Activated naive CD8-positive, alpha-beta T cell treated with anti-CD3 and anti-CD28 coated beads for 36 hours (primary cell): ENCODE measurements at regions not wholly inside any gene's neighbourhood (a gene's known extent, or its start where the extent isn't known, plus 50 kb on each side); places are given as distances from the start of the nearest gene placed in this dataset.
"Not testable (repeated sequence)": the region's sequence is repeated elsewhere in the genome, so short reads cannot be mapped to it uniquely, and the experiment has no call there.

Source experiments
- DNase-seq: peaks from one replicate; pipeline ENCODE4 v3.0.0; 2021
- H3K27ac Mint-ChIP-seq: one replicate; pipeline ENCODE4 v1.8.0; 2022; ENCODE audit warnings: mild to moderate bottlenecking, moderate library complexity, mixed read lengths
- H3K27me3 Mint-ChIP-seq: one replicate; pipeline ENCODE4 v1.8.0; 2022; ENCODE audit warnings: mild to moderate bottlenecking, mixed read lengths
- H3K36me3 Mint-ChIP-seq: one replicate; pipeline ENCODE4 v1.8.0; 2021; ENCODE audit warnings: mild to moderate bottlenecking, mixed read lengths
- H3K4me1 Mint-ChIP-seq: one replicate; pipeline ENCODE4 v1.8.0; 2021; ENCODE audit warnings: mixed read lengths
- H3K4me3 Mint-ChIP-seq: one replicate; pipeline ENCODE4 v1.8.0; 2022; ENCODE audit warnings: mild to moderate bottlenecking, moderate library complexity, mixed read lengths
- H3K9me3 Mint-ChIP-seq: one replicate; pipeline ENCODE4 v1.8.0; 2022; ENCODE audit warnings: mixed read lengths

GRCh38 chr7:57740126-57740525 lies 290.1 kb downstream of the ZNF716 start:
- peaks cover 13% of the 10 kb centered on the region for H3K9me3 Mint-ChIP-seq
- not testable (repeated sequence) for DNase-seq, H3K4me3 Mint-ChIP-seq, H3K36me3 Mint-ChIP-seq, H3K27ac Mint-ChIP-seq, H3K27me3 Mint-ChIP-seq, H3K4me1 Mint-ChIP-seq

- H3K36me3 Mint-ChIP-seq = no peaks in the 10 kb centered on the region
- no peak for DNase-seq
- H3K9me3 Mint-ChIP-seq = peaks cover 7% of the 10 kb centered on the region
- no peaks in the 10 kb centered on the region for H3K27me3 Mint-ChIP-seq
- no peak overlapping the region for H3K27ac Mint-ChIP-seq
- H3K4me1 Mint-ChIP-seq = no peaks in the 10 kb centered on the region
- no peak overlapping the region for H3K4me3 Mint-ChIP-seq
Measured at GRCh38 chr7:57769131-57769530, 319.2 kb downstream of the ZNF716 start.

- no peaks in the 10 kb centered on the region for H3K27me3 Mint-ChIP-seq
- no peaks in the 10 kb centered on the region for H3K36me3 Mint-ChIP-seq
- H3K27ac Mint-ChIP-seq = no peak overlapping the region
- no peaks in the 10 kb centered on the region for H3K4me1 Mint-ChIP-seq
- H3K4me3 Mint-ChIP-seq = no peak overlapping the region
- DNase-seq = no peak
- peaks cover 7% of the 10 kb centered on the region for H3K9me3 Mint-ChIP-seq
Measured at GRCh38 chr7:57769958-57770357, 320.0 kb downstream of the ZNF716 start.

- no peaks in the 10 kb centered on the region for H3K27me3 Mint-ChIP-seq
- H3K27ac Mint-ChIP-seq = no peak overlapping the region
- H3K36me3 Mint-ChIP-seq = no peaks in the 10 kb centered on the region
- H3K4me3 Mint-ChIP-seq = no peak overlapping the region
- no peaks in the 10 kb centered on the region for H3K4me1 Mint-ChIP-seq
- no peak for DNase-seq
- H3K9me3 Mint-ChIP-seq = peaks cover 13% of the 10 kb centered on the region
Measured at GRCh38 chr7:57772126-57772924, 322.3 kb downstream of the ZNF716 start.

GRCh38 chr7:57774300-57774699 lies 324.3 kb downstream of the ZNF716 start:
- Mint-ChIP-seq H3K36me3 (no peaks in the 10 kb centered on the region), H3K4me1 (no peaks in the 10 kb centered on the region), H3K27me3 (no peaks in the 10 kb centered on the region), H3K9me3 (peaks cover 15% of the 10 kb centered on the region), H3K27ac (no peak overlapping the region), H3K4me3 (no peak overlapping the region)
- no peak for DNase-seq

- DNase-seq = no peak
- Mint-ChIP-seq H3K27ac (no peak overlapping the region), H3K4me3 (no peak overlapping the region), H3K4me1 (no peaks in the 10 kb centered on the region), H3K36me3 (no peaks in the 10 kb centered on the region), H3K9me3 (peaks cover 16% of the 10 kb centered on the region), H3K27me3 (no peaks in the 10 kb centered on the region)
Measured at GRCh38 chr7:57775396-57776088, 325.6 kb downstream of the ZNF716 start.

- H3K36me3 Mint-ChIP-seq, H3K27ac Mint-ChIP-seq, H3K4me3 Mint-ChIP-seq, H3K27me3 Mint-ChIP-seq, DNase-seq, H3K4me1 Mint-ChIP-seq: not testable (repeated sequence)
- H3K9me3 Mint-ChIP-seq = peaks cover 13% of the 10 kb centered on the region
Measured at GRCh38 chr7:57776136-57776856, 326.3 kb downstream of the ZNF716 start.

- Mint-ChIP-seq H3K27ac (no peak overlapping the region), H3K4me1 (no peaks in the 10 kb centered on the region), H3K9me3 (peaks cover 4% of the 10 kb centered on the region), H3K36me3 (no peaks in the 10 kb centered on the region), H3K27me3 (no peaks in the 10 kb centered on the region), H3K4me3 (no peak overlapping the region)
- DNase-seq = no peak
Measured at GRCh38 chr7:57789130-57789529, 339.2 kb downstream of the ZNF716 start.

DNA sequence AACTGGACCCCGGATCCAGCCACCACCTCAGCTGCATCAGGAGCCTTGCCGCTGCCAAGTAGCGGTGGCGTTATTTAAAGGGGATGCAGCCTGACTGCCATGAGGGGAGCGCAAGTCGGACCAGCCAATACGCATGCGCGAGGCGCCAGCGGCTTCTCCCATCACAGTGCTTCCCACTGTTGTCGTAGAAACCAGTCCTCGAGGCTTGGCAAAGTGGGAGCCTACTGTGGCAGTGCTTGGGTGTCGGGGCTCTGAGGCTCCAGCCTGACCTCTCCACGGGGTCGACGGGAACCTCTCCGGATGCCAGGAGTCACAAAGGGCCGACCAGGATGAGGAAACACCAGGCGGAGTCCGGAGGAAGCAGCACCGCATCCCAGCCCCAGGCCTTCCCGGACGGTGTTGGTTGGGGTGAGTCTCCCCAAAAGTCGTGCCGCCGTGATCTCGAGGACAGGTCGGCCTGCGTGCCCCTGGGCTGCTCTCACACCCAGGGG lies 369.6 kb downstream of the ZNF716 start:
- Mint-ChIP-seq H3K27ac (no peak overlapping the region), H3K36me3 (peaks cover 3% of the 10 kb centered on the region)

DNA sequence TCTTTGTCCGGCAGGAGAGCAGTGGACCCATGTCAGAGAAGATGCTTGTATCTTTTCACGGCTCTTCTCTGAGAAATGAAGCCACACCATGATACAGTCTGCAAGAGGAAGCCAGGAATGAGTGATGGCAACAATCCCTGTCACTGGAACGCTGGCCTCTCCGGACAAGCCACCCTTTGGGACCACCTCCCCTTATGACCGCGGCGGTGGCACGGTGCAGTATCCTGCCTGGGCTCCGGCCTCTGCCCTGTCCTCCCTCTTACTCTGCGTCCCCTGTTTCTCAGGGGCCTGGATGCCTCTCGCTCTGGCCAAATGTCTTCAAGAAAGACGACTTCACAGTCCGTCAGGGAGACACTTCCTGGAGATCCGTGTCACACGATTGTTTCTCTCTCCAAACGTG lies 370.5 kb downstream of the ZNF716 start:
- Mint-ChIP-seq H3K27ac (no peak overlapping the region), H3K4me3 (no peak overlapping the region), H3K27me3 (no peaks in the 10 kb centered on the region), H3K9me3 (peaks cover 11% of the 10 kb centered on the region), H3K4me1 (no peaks in the 10 kb centered on the region), H3K36me3 (peaks cover 3% of the 10 kb centered on the region)
- no peak for DNase-seq

More for the DNA sequence above, 369.6 kb downstream of the ZNF716 start:
- H3K4me3 Mint-ChIP-seq = no peak overlapping the region
- no peaks in the 10 kb centered on the region for H3K27me3 Mint-ChIP-seq
- H3K9me3 Mint-ChIP-seq = peaks cover 11% of the 10 kb centered on the region
- no peaks in the 10 kb centered on the region for H3K4me1 Mint-ChIP-seq
- DNase-seq = no peak

DNA sequence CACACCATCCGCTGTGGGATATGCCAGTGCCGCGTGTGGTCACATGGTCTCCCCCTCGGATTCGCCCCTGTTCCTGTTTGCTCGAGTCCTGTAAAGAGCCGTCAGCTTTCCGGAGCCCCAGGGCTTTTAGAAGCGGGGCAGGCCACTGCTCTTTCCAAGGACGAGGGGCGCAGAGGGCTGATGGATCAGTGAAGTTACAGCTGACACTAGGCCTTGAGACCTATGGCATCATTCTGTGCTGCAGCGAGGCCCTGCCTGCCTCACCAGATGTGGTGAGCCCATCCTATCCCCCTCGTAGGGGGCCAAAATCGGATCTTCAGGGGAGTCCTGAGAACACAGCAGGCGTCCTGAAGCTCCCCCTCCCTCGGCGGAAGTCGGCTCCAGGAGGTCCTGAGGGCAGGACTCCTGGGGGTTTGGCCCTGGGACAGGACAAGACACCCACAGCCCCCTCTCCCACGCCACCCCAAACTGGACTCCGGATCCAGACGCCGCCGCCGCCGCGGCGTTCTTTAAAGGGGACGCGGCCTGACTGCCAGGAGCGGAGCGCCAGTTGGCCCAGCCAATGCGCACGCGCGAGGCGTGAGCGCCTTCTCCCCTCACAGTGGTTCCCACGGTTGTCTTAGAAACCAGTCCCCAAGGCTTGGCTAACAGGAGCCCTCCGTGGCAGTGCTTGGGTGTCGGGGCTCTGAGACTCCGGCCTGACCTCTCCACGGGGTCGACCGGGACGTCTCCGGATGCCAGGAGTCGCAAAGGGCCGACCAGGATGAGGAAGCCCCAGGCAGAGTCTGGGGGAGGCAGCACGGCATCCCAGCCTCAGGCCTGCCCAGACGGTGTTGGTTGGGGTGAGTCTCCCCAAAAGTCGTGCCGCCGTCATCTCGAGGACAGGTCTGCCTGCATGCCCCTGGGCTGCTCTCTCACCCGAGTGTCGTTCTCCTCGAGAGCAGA lies 371.7 kb downstream of the ZNF716 start:
- peaks cover 3% of the 10 kb centered on the region for H3K36me3 Mint-ChIP-seq
- H3K27ac Mint-ChIP-seq = no peak overlapping the region
- DNase-seq = no peak

DNA sequence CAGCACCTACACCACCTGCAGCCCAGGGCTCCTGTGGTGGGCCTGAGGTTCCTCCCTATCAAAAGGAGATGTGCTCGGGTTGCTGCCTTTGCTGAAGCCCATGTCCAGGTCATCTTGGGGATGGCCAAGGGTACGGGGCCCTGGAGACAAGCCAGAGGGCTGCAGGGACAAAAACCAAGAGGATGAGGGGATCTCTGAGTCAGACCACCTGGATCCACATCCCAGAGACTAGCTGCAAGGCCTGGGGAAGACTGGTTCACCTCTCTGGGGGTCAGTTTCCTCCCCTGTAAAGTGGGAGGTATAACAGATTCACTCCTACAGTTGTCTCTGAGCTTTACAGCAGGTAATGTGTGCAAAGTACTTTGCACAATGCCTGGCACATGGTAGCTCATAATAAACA lies 376.6 kb downstream of the ZNF716 start:
- H3K27ac Mint-ChIP-seq, H3K4me1 Mint-ChIP-seq, H3K27me3 Mint-ChIP-seq, H3K36me3 Mint-ChIP-seq, H3K9me3 Mint-ChIP-seq, DNase-seq, H3K4me3 Mint-ChIP-seq: not testable (repeated sequence)

More for the DNA sequence above, 371.7 kb downstream of the ZNF716 start:
- peaks cover 11% of the 10 kb centered on the region for H3K9me3 Mint-ChIP-seq
- no peaks in the 10 kb centered on the region for H3K4me1 Mint-ChIP-seq
- H3K4me3 Mint-ChIP-seq = no peak overlapping the region
- no peaks in the 10 kb centered on the region for H3K27me3 Mint-ChIP-seq

DNA sequence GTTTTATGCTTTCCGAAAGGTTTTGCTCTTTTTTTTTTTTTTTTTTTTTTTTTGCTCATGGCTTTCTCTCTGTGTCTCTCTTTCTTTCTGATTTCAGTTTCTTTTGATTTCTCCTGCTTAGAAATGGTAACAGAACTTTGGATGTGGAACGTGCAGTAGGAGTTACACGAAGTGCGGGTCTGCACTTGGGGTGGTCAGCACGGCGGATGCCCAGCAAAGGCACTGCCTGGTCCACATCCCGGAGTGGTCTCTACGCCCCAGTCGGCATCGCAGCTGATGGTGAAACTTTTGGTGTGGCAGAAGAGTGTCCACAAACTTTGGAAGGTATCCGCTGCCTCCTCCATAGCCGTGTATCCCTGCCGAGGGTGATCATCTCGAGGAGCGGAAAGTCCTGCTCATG lies 385.2 kb downstream of the ZNF716 start:
- not testable (repeated sequence) for H3K36me3 Mint-ChIP-seq, H3K9me3 Mint-ChIP-seq, H3K27me3 Mint-ChIP-seq, H3K27ac Mint-ChIP-seq, DNase-seq, H3K4me3 Mint-ChIP-seq, H3K4me1 Mint-ChIP-seq

GRCh38 chr7:57839152-57839551 lies 389.2 kb downstream of the ZNF716 start:
- not testable (repeated sequence) for H3K27ac Mint-ChIP-seq, H3K36me3 Mint-ChIP-seq, H3K4me3 Mint-ChIP-seq, DNase-seq, H3K9me3 Mint-ChIP-seq, H3K27me3 Mint-ChIP-seq, H3K4me1 Mint-ChIP-seq
